Karpas-422 (cell line): ENCODE measurements at regions not wholly inside any gene's neighbourhood (a gene's known extent, or its start where the extent isn't known, plus 50 kb on each side); places are given as distances from the start of the nearest gene placed in this dataset.

Experiments used
- DNase-seq: peaks from one replicate; pipeline ENCODE4 v3.0.0-alpha.2; 2015
- H2AFZ ChIP-seq: fragments of 200-600 bp; sonication (generic); 2 replicates; pipeline ENCODE4 v1.6.1; 2014; ENCODE audit warnings: antibody characterized with exemption, low read length, mixed read lengths
- H3K27ac ChIP-seq: fragments of 200-600 bp; sonication (generic); 2 replicates; pipeline ENCODE4 v1.5.1; 2014; ENCODE audit warnings: mild to moderate bottlenecking, low read length, moderate library complexity
- H3K27me3 ChIP-seq: fragments of 200-600 bp; sonication (generic); 2 replicates; pipeline ENCODE4 v1.6.1; 2014; ENCODE audit warnings: low read length, mixed read lengths
- H3K36me3 ChIP-seq: fragments of 200-600 bp; sonication (generic); 2 replicates; pipeline ENCODE4 v1.6.1; 2014; ENCODE audit warnings: low read length, mixed read lengths; ENCODE audit not compliant: insufficient read depth
- H3K4me1 ChIP-seq: fragments of 200-600 bp; sonication (generic); 2 replicates; pipeline ENCODE4 v1.6.1; 2014; ENCODE audit warnings: mild to moderate bottlenecking, low read length, mixed read lengths
- H3K4me2 ChIP-seq: fragments of 200-600 bp; sonication (generic); 2 replicates; pipeline ENCODE4 v1.6.1; 2014; ENCODE audit warnings: low read length, low read depth, mild to moderate bottlenecking; ENCODE audit not compliant: poor library complexity, severe bottlenecking
- H3K4me3 ChIP-seq: fragments of 200-600 bp; sonication (generic); 2 replicates; pipeline ENCODE4 v1.5.1; 2014; ENCODE audit warnings: mild to moderate bottlenecking, antibody characterized with exemption, low read length, mixed read lengths
- H3K79me2 ChIP-seq: fragments of 200-600 bp; sonication (generic); 2 replicates; pipeline ENCODE4 v1.6.1; 2014; ENCODE audit warnings: mild to moderate bottlenecking, low read length, mixed read lengths
- H3K9ac ChIP-seq: fragments of 200-600 bp; sonication (generic); 2 replicates; pipeline ENCODE4 v1.6.0; 2014; ENCODE audit warnings: low read length
- H3K9me2 ChIP-seq: fragments of 200-600 bp; sonication (generic), shearing (Covaris generic); replicated peaks from 2 replicates; pipeline ENCODE4 v1.6.0; 2014; ENCODE audit warnings: mild to moderate bottlenecking, low read length, moderate library complexity; ENCODE audit not compliant: insufficient read depth
- H3K9me3 ChIP-seq: fragments of 300-700, 200-600 bp; sonication (generic); 2 replicates; pipeline ENCODE4 v1.6.1; 2014; ENCODE audit warnings: low read length, mixed read lengths
- H4K20me1 ChIP-seq: fragments of 200-600 bp; sonication (generic); 2 replicates; pipeline ENCODE4 v1.6.1; 2014; ENCODE audit warnings: mild to moderate bottlenecking, antibody characterized with exemption, low read length, low read depth; ENCODE audit not compliant: insufficient read depth

DNA sequence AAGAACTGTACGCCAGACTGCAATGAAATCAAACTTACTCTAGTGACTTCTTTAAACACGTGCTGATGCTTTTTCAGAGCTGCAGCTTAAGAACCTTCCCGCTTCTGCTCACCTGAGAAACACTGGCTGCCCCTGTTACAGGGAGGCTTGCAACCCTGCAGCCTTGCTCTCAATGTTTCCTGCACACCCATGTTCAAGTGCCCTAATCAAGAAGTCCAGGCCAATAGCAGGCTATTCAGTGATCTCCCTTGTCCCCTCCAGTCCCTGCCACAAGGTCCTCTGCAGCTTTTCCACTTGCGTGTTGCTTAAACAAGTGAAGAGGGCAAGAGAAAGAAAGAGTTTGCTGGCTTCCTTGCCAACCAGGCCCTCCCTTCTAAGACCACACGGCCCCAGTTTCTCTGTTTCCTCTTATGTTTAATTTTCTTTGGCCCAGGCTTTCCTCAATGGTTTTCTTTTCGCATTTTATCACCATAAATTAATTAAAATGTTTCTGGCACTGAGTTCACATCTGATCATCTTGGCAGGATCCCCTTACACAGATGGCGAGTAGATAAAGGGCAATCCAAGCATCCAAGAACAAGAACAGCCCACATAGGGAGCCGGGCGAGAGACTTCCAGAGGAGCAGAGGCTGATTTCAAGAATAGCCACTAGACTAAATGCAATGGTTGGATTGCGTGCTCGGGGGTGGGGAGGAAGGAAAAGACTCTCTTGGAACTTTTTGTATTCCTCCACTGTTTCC lies 82.3 kb upstream of the CDKN3 start:
- Histone ChIP-seq H3K9ac (no peak overlapping the region), H3K79me2 (no peaks in the 10 kb centered on the region), H3K4me3 (no peak overlapping the region), H3K9me3 (no peaks in the 10 kb centered on the region), H4K20me1 (no peaks in the 10 kb centered on the region), H3K9me2 (no peaks in the 10 kb centered on the region), H3K27me3 (no peaks in the 10 kb centered on the region), H3K4me2 (no peak overlapping the region), H2AFZ (no peak overlapping the region), H3K4me1 (peaks cover 14% of the 10 kb centered on the region), H3K27ac (no peak overlapping the region), H3K36me3 (no peaks in the 10 kb centered on the region)
- DNase-seq, result no peak

- no peaks in the 10 kb centered on the region for H3K9me3 ChIP-seq
- H2AFZ ChIP-seq, result no peak overlapping the region
- H3K4me3 ChIP-seq, result no peak overlapping the region
- H3K9me2 ChIP-seq, result no peaks in the 10 kb centered on the region
- no peak overlapping the region for H3K9ac ChIP-seq
- H3K27ac ChIP-seq, result no peak overlapping the region
- H4K20me1 ChIP-seq, result no peaks in the 10 kb centered on the region
- no peaks in the 10 kb centered on the region for H3K27me3 ChIP-seq
- H3K36me3 ChIP-seq, result no peaks in the 10 kb centered on the region
- H3K79me2 ChIP-seq, result no peaks in the 10 kb centered on the region
- H3K4me1 ChIP-seq, result peaks cover 14% of the 10 kb centered on the region
- no peak for DNase-seq
- no peak overlapping the region for H3K4me2 ChIP-seq
Measured at GRCh38 chr14:54316652-54317051, 80.2 kb upstream of the CDKN3 start.

GRCh38 chr14:54317391-54317790 lies 79.4 kb upstream of the CDKN3 start:
- H3K36me3 ChIP-seq, result no peaks in the 10 kb centered on the region
- no peak overlapping the region for H3K9ac ChIP-seq
- no peaks in the 10 kb centered on the region for H3K9me3 ChIP-seq
- no peak overlapping the region for H3K27ac ChIP-seq
- H3K4me1 ChIP-seq, result peaks cover 14% of the 10 kb centered on the region
- no peak overlapping the region for H3K4me2 ChIP-seq
- H3K79me2 ChIP-seq, result no peaks in the 10 kb centered on the region
- H3K9me2 ChIP-seq, result no peaks in the 10 kb centered on the region
- no peak for DNase-seq
- H3K4me3 ChIP-seq, result no peak overlapping the region
- H3K27me3 ChIP-seq, result no peaks in the 10 kb centered on the region
- no peak overlapping the region for H2AFZ ChIP-seq
- no peaks in the 10 kb centered on the region for H4K20me1 ChIP-seq

DNA sequence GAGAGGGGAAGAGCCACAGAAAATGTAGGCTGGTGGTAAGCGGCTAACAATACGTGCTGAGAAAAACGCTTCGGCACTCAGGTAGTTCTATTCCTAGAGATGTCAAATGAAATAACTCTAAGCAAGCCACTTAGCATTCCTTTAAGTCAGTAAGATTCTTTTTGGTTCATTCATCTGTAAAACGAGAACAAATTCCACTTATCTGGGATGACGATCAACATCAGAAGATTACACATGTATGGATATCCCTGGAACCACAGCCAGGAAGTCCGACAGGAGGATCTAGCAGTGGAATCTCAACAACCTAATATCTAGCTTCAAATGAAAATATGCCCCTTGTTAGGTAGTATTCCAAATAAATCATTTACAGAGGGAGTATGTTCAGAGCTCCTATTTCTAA lies 74.6 kb upstream of the CDKN3 start:
- H3K79me2 ChIP-seq, result no peaks in the 10 kb centered on the region
- no peak for DNase-seq
- no peak overlapping the region for H3K27ac ChIP-seq
- H3K27me3 ChIP-seq, result no peaks in the 10 kb centered on the region
- H4K20me1 ChIP-seq, result no peaks in the 10 kb centered on the region
- H3K9ac ChIP-seq, result no peak overlapping the region
- H3K4me2 ChIP-seq, result no peak overlapping the region
- H3K4me3 ChIP-seq, result no peak overlapping the region
- peaks cover 10% of the 10 kb centered on the region for H3K4me1 ChIP-seq
- H3K9me3 ChIP-seq, result no peaks in the 10 kb centered on the region
- no peaks in the 10 kb centered on the region for H3K36me3 ChIP-seq
- no peaks in the 10 kb centered on the region for H3K9me2 ChIP-seq
- no peak overlapping the region for H2AFZ ChIP-seq

GRCh38 chr14:54322701-54323337 lies 74.0 kb upstream of the CDKN3 start:
- H4K20me1 ChIP-seq, result no peaks in the 10 kb centered on the region
- no peak overlapping the region for H3K4me3 ChIP-seq
- H3K27ac ChIP-seq, result no peak overlapping the region
- H3K4me2 ChIP-seq, result no peak overlapping the region
- H3K9me2 ChIP-seq, result no peaks in the 10 kb centered on the region
- no peak overlapping the region for H2AFZ ChIP-seq
- no peak overlapping the region for H3K9ac ChIP-seq
- H3K27me3 ChIP-seq, result no peaks in the 10 kb centered on the region
- no peak for DNase-seq
- no peaks in the 10 kb centered on the region for H3K36me3 ChIP-seq
- no peaks in the 10 kb centered on the region for H3K9me3 ChIP-seq
- peaks cover 4% of the 10 kb centered on the region for H3K4me1 ChIP-seq
- H3K79me2 ChIP-seq, result no peaks in the 10 kb centered on the region

GRCh38 chr14:54325766-54326165 lies 71.0 kb upstream of the CDKN3 start:
- no peaks in the 10 kb centered on the region for H3K9me2 ChIP-seq
- H3K79me2 ChIP-seq, result no peaks in the 10 kb centered on the region
- no peak overlapping the region for H2AFZ ChIP-seq
- no peaks in the 10 kb centered on the region for H3K27me3 ChIP-seq
- DNase-seq, result no peak
- no peak overlapping the region for H3K4me2 ChIP-seq
- H3K27ac ChIP-seq, result no peak overlapping the region
- no peaks in the 10 kb centered on the region for H4K20me1 ChIP-seq
- no peak overlapping the region for H3K4me3 ChIP-seq
- H3K36me3 ChIP-seq, result no peaks in the 10 kb centered on the region
- H3K9me3 ChIP-seq, result no peaks in the 10 kb centered on the region
- H3K9ac ChIP-seq, result no peak overlapping the region
- no peaks in the 10 kb centered on the region for H3K4me1 ChIP-seq

DNA sequence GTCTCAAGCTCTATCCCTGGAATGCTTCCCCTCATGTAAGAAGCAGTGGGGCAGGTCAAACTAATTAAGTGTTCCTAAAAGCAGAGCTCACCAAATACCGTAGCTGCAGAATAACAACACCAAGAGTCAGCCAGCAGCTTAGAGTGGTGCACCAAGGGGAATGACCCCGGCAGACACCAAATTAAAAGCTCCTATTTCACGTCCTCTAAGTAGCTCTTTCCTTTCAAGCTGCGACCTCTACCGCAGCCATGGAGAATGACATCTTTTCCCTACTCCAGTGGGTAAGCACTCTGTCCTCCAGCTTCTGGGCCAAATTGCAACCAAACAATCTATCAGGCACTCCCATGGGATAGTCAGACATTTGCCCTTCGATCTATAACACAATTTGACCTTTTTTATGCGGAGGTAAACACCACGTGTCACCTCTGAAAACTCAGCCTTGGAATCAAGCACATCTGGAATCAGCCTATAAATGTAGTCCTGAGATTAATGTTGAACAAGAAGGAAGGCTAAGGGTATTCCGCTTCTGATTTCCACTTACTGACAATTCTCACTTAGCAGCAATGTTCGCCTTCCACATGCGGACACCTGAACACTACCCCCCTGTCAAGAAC lies 67.6 kb upstream of the CDKN3 start:
- Histone ChIP-seq H3K4me1 (no peaks in the 10 kb centered on the region), H3K9me2 (no peaks in the 10 kb centered on the region), H3K4me3 (no peak overlapping the region), H3K36me3 (no peaks in the 10 kb centered on the region), H3K9me3 (no peaks in the 10 kb centered on the region), H3K9ac (no peak overlapping the region), H3K79me2 (no peaks in the 10 kb centered on the region), H3K27me3 (no peaks in the 10 kb centered on the region), H3K27ac (no peak overlapping the region), H4K20me1 (no peaks in the 10 kb centered on the region), H3K4me2 (no peak overlapping the region), H2AFZ (no peak overlapping the region)
- peak; percentile 86 for DNase-seq

DNA sequence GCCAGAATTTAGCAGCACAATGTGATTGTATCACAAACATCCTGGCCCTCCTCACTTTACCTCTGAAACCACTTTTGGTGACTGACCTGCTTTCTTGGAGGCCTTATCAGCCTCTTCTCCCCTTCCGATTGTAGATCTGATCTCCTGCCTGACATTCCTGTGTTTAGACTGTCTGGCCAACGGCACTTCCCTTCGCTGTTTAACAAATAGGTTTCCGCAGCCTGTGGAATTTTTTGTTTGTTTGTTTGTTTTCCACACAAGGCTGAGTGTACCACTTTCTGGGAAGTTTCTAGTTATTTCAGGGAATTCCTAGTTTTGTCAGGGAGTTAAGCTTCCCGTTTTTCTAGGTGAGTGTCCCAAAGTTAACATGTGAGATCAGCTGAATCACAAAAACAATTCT lies 65.9 kb upstream of the CDKN3 start:
- no peaks in the 10 kb centered on the region for H4K20me1 ChIP-seq
- no peaks in the 10 kb centered on the region for H3K79me2 ChIP-seq
- no peaks in the 10 kb centered on the region for H3K4me1 ChIP-seq
- H3K9me3 ChIP-seq, result no peaks in the 10 kb centered on the region
- H3K27me3 ChIP-seq, result no peaks in the 10 kb centered on the region
- no peak overlapping the region for H3K4me2 ChIP-seq
- no peak for DNase-seq
- H3K9ac ChIP-seq, result no peak overlapping the region
- no peak overlapping the region for H3K27ac ChIP-seq
- H3K36me3 ChIP-seq, result no peaks in the 10 kb centered on the region
- no peaks in the 10 kb centered on the region for H3K9me2 ChIP-seq
- no peak overlapping the region for H3K4me3 ChIP-seq
- H2AFZ ChIP-seq, result no peak overlapping the region
